CD4-positive, alpha-beta T cell (primary cell): ENCODE measurements at regions not wholly inside any gene's neighbourhood (a gene's known extent, or its start where the extent isn't known, plus 50 kb on each side); places are given as distances from the start of the nearest gene placed in this dataset.

Experiments
- ATAC-seq: fragments of 200-7000 bp; cut with Tn5 transposase; one replicate; pipeline ENCODE4 v1.10.0; 2022; ENCODE audit warnings: mild to moderate bottlenecking; ENCODE audit not compliant: poor library complexity
- CTCF ChIA-PET: fragments of 350-600 bp; sonication (Branson Sonifier 250); formaldehyde crosslinking; loops from one replicate; lab custom pipeline; 2021; ENCODE audit warnings: antibody characterized with exemption, inconsistent platforms; lab: Charles Lee
- POLR2A ChIA-PET: fragments of 350-600 bp; sonication (Branson Sonifier 250); formaldehyde crosslinking; loops from one replicate; lab custom pipeline; 2021; ENCODE audit warnings: antibody characterized with exemption, inconsistent platforms; lab: Charles Lee
- DNase-seq, 14 experiments: peaks; one replicate each; pipeline ENCODE4 v3.0.0-alpha.2; 2013 to 2020; ENCODE audit warnings: mixed read lengths in 2 of 14
- H3K27ac ChIP-seq, 2 donors: one replicate each; pipeline versions ENCODE4 v1.5.1 to v1.7.0; 2013; ENCODE audit warnings: low read length in 2 of 2, low read depth in 1 of 2, mild to moderate bottlenecking in 1 of 2
- H3K27me3 ChIP-seq, 2 experiments: 1 replicate in 1 of 2; 2 replicates in 1 of 2; pipeline versions ENCODE4 v1.6.1 to v1.7.0; 2013; ENCODE audit warnings: low read length in 2 of 2, control low read depth in 1 of 2, mild to moderate bottlenecking in 1 of 2, moderate library complexity in 1 of 2; ENCODE audit not compliant: insufficient read depth in 2 of 2, control insufficient read depth in 1 of 2
- H3K36me3 ChIP-seq: one replicate; pipeline ENCODE4 v1.6.1; 2013; ENCODE audit warnings: low read length, control low read depth; ENCODE audit not compliant: insufficient read depth
- H3K4me1 ChIP-seq: one replicate; pipeline ENCODE4 v1.6.1; 2013; ENCODE audit warnings: low read length, control low read depth; ENCODE audit not compliant: insufficient read depth
- H3K4me3 ChIP-seq: one replicate; pipeline ENCODE4 v1.5.1; 2013; ENCODE audit warnings: mild to moderate bottlenecking, low read length, moderate library complexity
- H3K9me3 ChIP-seq, 2 experiments: 1 replicate in 1 of 2; 2 replicates in 1 of 2; pipeline versions ENCODE4 v1.6.1 to v1.7.0; 2013; ENCODE audit warnings: low read length in 2 of 2, mild to moderate bottlenecking in 2 of 2, control low read depth in 1 of 2, moderate library complexity in 1 of 2; ENCODE audit not compliant: control insufficient read depth in 1 of 2, insufficient read depth in 1 of 2
- H3K27ac Mint-ChIP-seq: one replicate; pipeline ENCODE4 v1.8.0; 2020; ENCODE audit warnings: mixed read lengths
- H3K27me3 Mint-ChIP-seq: one replicate; pipeline ENCODE4 v1.8.0; 2021; ENCODE audit warnings: mixed read lengths
- H3K36me3 Mint-ChIP-seq: one replicate; pipeline ENCODE4 v1.8.0; 2021; ENCODE audit warnings: low read depth, mixed read lengths
- H3K4me1 Mint-ChIP-seq: one replicate; pipeline ENCODE4 v1.8.0; 2021; ENCODE audit warnings: low read depth, mixed read lengths
- H3K4me3 Mint-ChIP-seq: one replicate; pipeline ENCODE4 v1.8.0; 2020; ENCODE audit warnings: mild to moderate bottlenecking, mixed read lengths
- H3K9me3 Mint-ChIP-seq: one replicate; pipeline ENCODE4 v1.8.0; 2020; ENCODE audit warnings: mixed read lengths
- CTCF ChIP-seq: fragments of 200-600 bp; IDR thresholded peaks from one replicate; pipeline ENCODE4 v1.8.0; 2022; ENCODE audit warnings: antibody characterized with exemption, mild to moderate bottlenecking
- intact Hi-C, 2 experiments: fragments of 100-400 bp; cut with DNase I in 1 of 2; cut with micrococcal nuclease in 1 of 2; formaldehyde crosslinking; loops; one replicate each; pipeline versions ENCODE4 v1.15.1 to v1.9.0; 2023 to 2025; cut with DNase I, micrococcal nuclease

GRCh38 chr12:25417071-25417470 is 136.0 kb downstream of the LMNTD1 start:
- POLR2A ChIA-PET = no interaction called here
- H3K4me1 Mint-ChIP-seq = no peaks in the 10 kb centered on the region
- no peak for TF ChIP-seq CTCF
- DNase-seq (no peak), ATAC-seq (no peak)
- no peaks in the 10 kb centered on the region for H3K27me3 ChIP-seq
- H3K4me1 ChIP-seq = no peaks in the 10 kb centered on the region
- no peaks in the 10 kb centered on the region for H3K27me3 Mint-ChIP-seq
- CTCF ChIA-PET = no interaction called here
- H3K36me3 Mint-ChIP-seq = no peaks in the 10 kb centered on the region
- no peak overlapping the region for H3K27ac Mint-ChIP-seq
- H3K9me3 Mint-ChIP-seq = no peaks in the 10 kb centered on the region
- no peaks in the 10 kb centered on the region for H3K36me3 ChIP-seq
- H3K9me3 ChIP-seq = no peaks in the 10 kb centered on the region
- H3K4me3 ChIP-seq = no peak overlapping the region
- intact Hi-C loops = no loop called here
- no peak overlapping the region for H3K27ac ChIP-seq
- H3K4me3 Mint-ChIP-seq = no peak overlapping the region

DNA sequence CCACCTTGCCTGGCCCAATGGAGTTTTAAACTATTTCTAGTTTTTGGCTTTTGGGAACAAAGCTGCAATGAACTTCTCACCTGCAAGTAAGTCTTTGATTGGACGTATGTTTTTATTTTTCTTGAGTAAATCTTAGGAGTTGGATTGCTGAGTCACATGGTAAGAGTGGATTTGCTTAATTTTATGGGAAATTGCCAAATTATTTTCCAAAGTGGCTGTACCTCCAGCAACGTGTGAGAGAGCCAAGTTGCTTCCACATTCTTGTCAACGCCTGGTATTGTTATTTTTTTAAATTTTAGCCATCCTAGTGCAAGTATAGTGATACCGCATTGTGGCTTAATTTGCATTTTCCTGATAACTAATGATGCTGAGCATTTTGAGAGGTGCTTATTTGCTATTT is 136.6 kb downstream of the LMNTD1 start:
- no peaks in the 10 kb centered on the region for H3K36me3 Mint-ChIP-seq
- POLR2A ChIA-PET = no interaction called here
- no peak overlapping the region for H3K27ac Mint-ChIP-seq
- intact Hi-C loops = no loop called here
- H3K9me3 Mint-ChIP-seq = no peaks in the 10 kb centered on the region
- no peaks in the 10 kb centered on the region for H3K4me1 Mint-ChIP-seq
- H3K27me3 Mint-ChIP-seq = no peaks in the 10 kb centered on the region
- Histone ChIP-seq H3K9me3 (no peaks in the 10 kb centered on the region), H3K4me3 (no peak overlapping the region), H3K4me1 (no peaks in the 10 kb centered on the region), H3K27ac (no peak overlapping the region), H3K36me3 (no peaks in the 10 kb centered on the region), H3K27me3 (no peaks in the 10 kb centered on the region)
- TF ChIP-seq CTCF = no peak
- H3K4me3 Mint-ChIP-seq = no peak overlapping the region
- ATAC-seq (no peak), DNase-seq (no peak)
- CTCF ChIA-PET = no interaction called here

GRCh38 chr12:25415004-25415403 is 138.1 kb downstream of the LMNTD1 start:
- Mint-ChIP-seq H3K27ac (no peak overlapping the region), H3K27me3 (no peaks in the 10 kb centered on the region), H3K36me3 (no peaks in the 10 kb centered on the region), H3K9me3 (no peaks in the 10 kb centered on the region), H3K4me3 (no peak overlapping the region), H3K4me1 (no peaks in the 10 kb centered on the region)
- intact Hi-C loops = no loop called here
- POLR2A ChIA-PET = no interaction called here
- no peak overlapping the region for H3K4me3 ChIP-seq
- no peak for TF ChIP-seq CTCF
- H3K27ac ChIP-seq = no peak overlapping the region
- ATAC-seq (no peak), DNase-seq (no peak)
- CTCF ChIA-PET = no interaction called here
- H3K36me3 ChIP-seq = no peaks in the 10 kb centered on the region
- H3K9me3 ChIP-seq = no peaks in the 10 kb centered on the region
- no peaks in the 10 kb centered on the region for H3K4me1 ChIP-seq
- no peaks in the 10 kb centered on the region for H3K27me3 ChIP-seq
